HepG2 (cell line): ENCODE measurements at regions not wholly inside any gene's neighbourhood (a gene's known extent, or its start where the extent isn't known, plus 50 kb on each side); places are given as distances from the start of the nearest gene placed in this dataset.

Experiments used
- ATAC-seq: fragments of 200-7000 bp; cut with Tn5 transposase; 3 replicates; pipeline ENCODE4 v1.9.1; 2020; ENCODE audit warnings: mild to moderate bottlenecking, moderate library complexity
- BruUV-seq: library from RNA; stranded (reverse); fragments of 400-500 nt; replicated peaks from 2 replicates; lab custom pipeline; 2021; lab: Mats Ljungman, UMichigan
- CTCF ChIA-PET: fragments of 300-600 bp; formaldehyde crosslinking; extraction: SDS; loops from one replicate; lab custom pipeline; 2021; ENCODE audit warnings: low total read pairs, inconsistent platforms, low intra/inter-chr PET ratio; lab: Yijun Ruan, JAX
- POLR2A ChIA-PET: fragments of 350-600 bp; sonication (Branson Sonifier 250); formaldehyde crosslinking; loops from one replicate; lab custom pipeline; 2020; ENCODE audit warnings: antibody characterized with exemption, inconsistent platforms; lab: Yijun Ruan, JAX
- DNase-seq: peaks from one replicate; pipeline ENCODE4 v3.0.0-alpha.2; 2015; ENCODE audit warnings: low spot score
- FAIRE-seq: peaks from 3 replicates; lab custom pipeline; 2011; peaks lifted over from hg19 to GRCh38; lab: Jason Lieb, UNC
- H2AFZ ChIP-seq: one replicate; pipeline ENCODE4 v1.6.1; 2011; ENCODE audit warnings: low read length, inconsistent platforms
- H3K27ac ChIP-seq: fragments of 300-600 bp; 3 replicates; pipeline ENCODE4 v1.8.0; 2011; ENCODE audit warnings: mixed run types, mild to moderate bottlenecking, mixed read lengths, low read length, inconsistent platforms; ENCODE audit not compliant: insufficient read depth; ENCODE audit errors: extremely low read length
- H3K27me3 ChIP-seq, 2 experiments: fragments of 200-600 bp in 1 of 2; 2 replicates in 1 of 2; 3 replicates in 1 of 2; pipeline versions ENCODE4 v1.6.0 to v1.8.0; 2011; ENCODE audit warnings: low read length in 2 of 2, mild to moderate bottlenecking in 2 of 2, moderate library complexity in 2 of 2, inconsistent platforms in 1 of 2; ENCODE audit not compliant: insufficient read depth in 2 of 2, control insufficient read depth in 1 of 2
- H3K36me3 ChIP-seq, 2 experiments: fragments of 200-600 bp in 1 of 2; replicated peaks in 1 of 2; 2 replicates in 1 of 2; 3 replicates in 1 of 2; pipeline versions ENCODE4 v1.5.1 to v1.8.0; 2011; ENCODE audit warnings: low read length in 2 of 2, inconsistent platforms in 1 of 2; ENCODE audit not compliant: insufficient read depth in 2 of 2, control insufficient read depth in 1 of 2
- H3K4me1 ChIP-seq: 2 replicates; pipeline ENCODE4 v1.5.1; 2012; ENCODE audit warnings: low read length, inconsistent platforms; ENCODE audit not compliant: insufficient read depth
- H3K4me2 ChIP-seq: 2 replicates; pipeline ENCODE4 v1.6.0; 2011; ENCODE audit warnings: low read depth, low read length, inconsistent platforms
- H3K4me3 ChIP-seq, 3 experiments: fragments of 200-600 bp in 1 of 3; sonication (generic), shearing (Covaris generic) in 1 of 3; replicated peaks in 1 of 3; 2 replicates each; pipeline ENCODE4 v1.5.1; 2011 to 2016; ENCODE audit warnings: low read length in 3 of 3, inconsistent platforms in 2 of 3, low read depth in 2 of 3, mild to moderate bottlenecking in 2 of 3, control low read depth in 1 of 3, mixed read lengths in 1 of 3; ENCODE audit not compliant: insufficient read depth in 1 of 3
- H3K79me2 ChIP-seq: one replicate; pipeline ENCODE4 v1.6.1; 2011; ENCODE audit warnings: low read length, inconsistent platforms; ENCODE audit not compliant: insufficient read depth
- H3K9ac ChIP-seq: 2 replicates; pipeline ENCODE4 v1.6.0; 2011; ENCODE audit warnings: mild to moderate bottlenecking, low read depth, low read length, inconsistent platforms; ENCODE audit not compliant: insufficient read depth
- H3K9me3 ChIP-seq: 2 replicates; pipeline ENCODE4 v1.5.1; 2012; ENCODE audit warnings: mild to moderate bottlenecking, low read length
- H4K20me1 ChIP-seq: 2 replicates; pipeline ENCODE4 v1.6.0; 2011; ENCODE audit warnings: inconsistent platforms, mild to moderate bottlenecking, low read length, moderate library complexity; ENCODE audit not compliant: insufficient read depth
- ADNP ChIP-seq: sonication (generic); formaldehyde crosslinking; IDR thresholded peaks from 2 replicates; pipeline ENCODE4 v1.4.0; 2020; ENCODE audit warnings: missing genetic modification reagents
- ASH2L ChIP-seq: fragments of 300-600, 200-600 bp; sonication (generic); IDR thresholded peaks from 2 replicates; pipeline ENCODE4 v1.7.0; 2017; ENCODE audit warnings: low read depth, mild to moderate bottlenecking, moderate library complexity, mixed read lengths, low read length; ENCODE audit not compliant: insufficient read length
- FOXO1 ChIP-seq: sonication (generic); formaldehyde crosslinking; IDR thresholded peaks from 2 replicates; pipeline ENCODE4 v1.4.0; 2020; ENCODE audit warnings: missing genetic modification reagents
- KDM4B ChIP-seq: sonication (generic); formaldehyde crosslinking; IDR thresholded peaks from 2 replicates; pipeline ENCODE4 v1.4.0; 2020; ENCODE audit warnings: missing genetic modification reagents
- NCOR1 ChIP-seq: fragments of 200-600 bp; sonication (generic); IDR thresholded peaks from 2 replicates; pipeline ENCODE4 v1.7.0; 2017; ENCODE audit warnings: antibody characterized with exemption, low read length, borderline replicate concordance
- RFX5 ChIP-seq: IDR thresholded peaks from 2 replicates; pipeline ENCODE4 v1.6.1; 2011; ENCODE audit warnings: low read depth, low read length, improper control_type of control experiment
- RXRA ChIP-seq: sonication (generic); formaldehyde crosslinking; IDR thresholded peaks from 2 replicates; pipeline ENCODE4 v1.5.1; 2020; ENCODE audit warnings: missing genetic modification reagents
- SCMH1 ChIP-seq: sonication (generic); formaldehyde crosslinking; IDR thresholded peaks from 2 replicates; pipeline ENCODE4 v1.9.0; 2021; ENCODE audit warnings: missing genetic modification reagents, mild to moderate bottlenecking, borderline replicate concordance
- SYNCRIP ChIP-seq: fragments of 200-400 bp; formaldehyde crosslinking; IDR thresholded peaks from 2 replicates; pipeline ENCODE4 v1.6.1; 2018; ENCODE audit warnings: mild to moderate bottlenecking, low read depth, low read length; ENCODE audit not compliant: insufficient read depth
- TBX2 ChIP-seq: sonication (generic); formaldehyde crosslinking; IDR thresholded peaks from 2 replicates; pipeline ENCODE4 v1.5.0; 2020; ENCODE audit warnings: missing genetic modification reagents, mild to moderate bottlenecking, borderline replicate concordance
- ZFP91 ChIP-seq: sonication (generic); formaldehyde crosslinking; IDR thresholded peaks from 2 replicates; pipeline ENCODE4 v1.9.0; 2022; ENCODE audit warnings: missing genetic modification reagents, mild to moderate bottlenecking, borderline replicate concordance
- ZNF225 ChIP-seq: sonication (generic); formaldehyde crosslinking; IDR thresholded peaks from 2 replicates; pipeline ENCODE4 v1.4.0; 2020; ENCODE audit warnings: mild to moderate bottlenecking, missing genetic modification reagents
- ZNF234 ChIP-seq: sonication (generic); formaldehyde crosslinking; conservative IDR thresholded peaks from 2 replicates; pipeline ENCODE4 v1.5.1; 2020; ENCODE audit warnings: mild to moderate bottlenecking, missing genetic modification reagents
- ZNF292 ChIP-seq: sonication (generic); formaldehyde crosslinking; IDR thresholded peaks from 2 replicates; pipeline ENCODE4 v1.8.1; 2022; ENCODE audit warnings: mild to moderate bottlenecking, low read depth, missing genetic modification reagents, borderline replicate concordance
- ZNF432 ChIP-seq: sonication (generic); formaldehyde crosslinking; IDR thresholded peaks from 2 replicates; pipeline ENCODE4 v1.5.0; 2020; ENCODE audit warnings: missing genetic modification reagents, mild to moderate bottlenecking, borderline replicate concordance
- ZNF501 ChIP-seq: sonication (generic); formaldehyde crosslinking; IDR thresholded peaks from 2 replicates; pipeline ENCODE4 v1.5.1; 2020; ENCODE audit warnings: mild to moderate bottlenecking, moderate library complexity, missing genetic modification reagents
- ZNF564 ChIP-seq: sonication (generic); formaldehyde crosslinking; IDR thresholded peaks from 2 replicates; pipeline ENCODE4 v1.8.1; 2023; ENCODE audit warnings: mild to moderate bottlenecking, missing genetic modification reagents
- ZNF597 ChIP-seq: sonication (generic); formaldehyde crosslinking; IDR thresholded peaks from 2 replicates; pipeline ENCODE4 v1.5.0; 2020; ENCODE audit warnings: missing genetic modification reagents
- whole genome bisulfite sequencing: methylation state at CpG from one replicate; pipeline ENCODE4 v1.1.6; 2017; ENCODE audit warnings: low lambda C conversion rate; 5-methylcytosine and 5-hydroxymethylcytosine counted together
- in situ Hi-C: cut with HindIII; loops from 2 replicates; pipeline ENCODE4 v1.10.0; 2017; ENCODE audit warnings: low pct_unique_long_range_greater_than_20kb; ENCODE audit not compliant: extremely low pct_ligation_motif_present
- intact Hi-C: fragments of 100-400 bp; cut with micrococcal nuclease; formaldehyde crosslinking; loops from one replicate; pipeline ENCODE4 v1.10.0; 2022; ENCODE audit not compliant: unreplicated experiment

- H3K27me3 ChIP-seq: no peaks in the 10 kb centered on the region
- POLR2A ChIA-PET: no interaction called here
- in situ Hi-C loops (no loop called here), intact Hi-C loops (no loop called here)
- no peak overlapping the region for H2AFZ ChIP-seq
- no peak for TF ChIP-seq ZNF597 (CRISPR knock-in tag)
- no peak for TF ChIP-seq ZNF564 (CRISPR knock-in tag)
- no peak for TF ChIP-seq RFX5
- TF ChIP-seq ZNF501 (CRISPR knock-in tag): no peak
- no peak for TF ChIP-seq ZNF432
- TF ChIP-seq ZNF292 (CRISPR knock-in tag): no peak
- no peak for TF ChIP-seq ADNP (CRISPR knock-in tag)
- no peak overlapping the region for H3K9ac ChIP-seq
- no peaks in the 10 kb centered on the region for H3K36me3 ChIP-seq
- no peak overlapping the region for H3K4me3 ChIP-seq
- H4K20me1 ChIP-seq: no peaks in the 10 kb centered on the region
- FAIRE-seq (no peak), ATAC-seq (no peak), DNase-seq (no peak)
- H3K4me1 ChIP-seq: no peaks in the 10 kb centered on the region
- no peaks in the 10 kb centered on the region for H3K79me2 ChIP-seq
- no peak overlapping the region for H3K27ac ChIP-seq
- no TSS peak for BruUV-seq
- no peak overlapping the region for H3K4me2 ChIP-seq
- 0% methylated on average over 1 of the region's 1 CpG for WGBS
- CTCF ChIA-PET: no interaction called here
- H3K9me3 ChIP-seq: peaks cover 15% of the 10 kb centered on the region; the same call in 1 of the 2 replicates
These were observed 53.9 kb upstream of the NSMCE3 start for GRCh38 chr15:29323557-29323956.

GRCh38 chr15:29322415-29322814 is 52.8 kb upstream of the NSMCE3 start:
- in situ Hi-C loops (no loop called here), intact Hi-C loops (no loop called here)
- no peak for ATAC-seq
- Histone ChIP-seq H3K4me1 (no peaks in the 10 kb centered on the region), H4K20me1 (no peaks in the 10 kb centered on the region), H3K9ac (no peak overlapping the region), H3K4me2 (no peak overlapping the region), H3K27me3 (no peaks in the 10 kb centered on the region), H2AFZ (no peak overlapping the region), H3K79me2 (no peaks in the 10 kb centered on the region), H3K36me3 (no peaks in the 10 kb centered on the region), H3K27ac (no peak overlapping the region), H3K4me3 (no peak overlapping the region), H3K9me3 (peaks cover 15% of the 10 kb centered on the region; the same call in 1 of the 2 replicates)
- CTCF ChIA-PET: no interaction called here
- 7% methylated on average over 6 of the region's 6 CpGs for WGBS
- no peak for DNase-seq
- BruUV-seq: no TSS peak
- no peak for FAIRE-seq
- POLR2A ChIA-PET: no interaction called here
- TF ChIP-seq RXRA (CRISPR knock-in tag): no peak
- TF ChIP-seq ASH2L: no peak
- TF ChIP-seq FOXO1 (CRISPR knock-in tag): no peak
- TF ChIP-seq NCOR1: no peak
- TF ChIP-seq ZFP91 (CRISPR knock-in tag): no peak
- no peak for TF ChIP-seq ZNF225 (CRISPR knock-in tag)
- no peak for TF ChIP-seq SCMH1 (CRISPR knock-in tag)
- no peak for TF ChIP-seq ZNF234 (CRISPR knock-in tag)
- TF ChIP-seq SYNCRIP: no peak
- TF ChIP-seq TBX2 (CRISPR knock-in tag): no peak
- TF ChIP-seq KDM4B: no peak
